ENCODE measurements at regions not wholly inside any gene's neighbourhood (a gene's known extent, or its start where the extent isn't known, plus 50 kb on each side); places are given as distances from the start of the nearest gene placed in this dataset.

DNA sequence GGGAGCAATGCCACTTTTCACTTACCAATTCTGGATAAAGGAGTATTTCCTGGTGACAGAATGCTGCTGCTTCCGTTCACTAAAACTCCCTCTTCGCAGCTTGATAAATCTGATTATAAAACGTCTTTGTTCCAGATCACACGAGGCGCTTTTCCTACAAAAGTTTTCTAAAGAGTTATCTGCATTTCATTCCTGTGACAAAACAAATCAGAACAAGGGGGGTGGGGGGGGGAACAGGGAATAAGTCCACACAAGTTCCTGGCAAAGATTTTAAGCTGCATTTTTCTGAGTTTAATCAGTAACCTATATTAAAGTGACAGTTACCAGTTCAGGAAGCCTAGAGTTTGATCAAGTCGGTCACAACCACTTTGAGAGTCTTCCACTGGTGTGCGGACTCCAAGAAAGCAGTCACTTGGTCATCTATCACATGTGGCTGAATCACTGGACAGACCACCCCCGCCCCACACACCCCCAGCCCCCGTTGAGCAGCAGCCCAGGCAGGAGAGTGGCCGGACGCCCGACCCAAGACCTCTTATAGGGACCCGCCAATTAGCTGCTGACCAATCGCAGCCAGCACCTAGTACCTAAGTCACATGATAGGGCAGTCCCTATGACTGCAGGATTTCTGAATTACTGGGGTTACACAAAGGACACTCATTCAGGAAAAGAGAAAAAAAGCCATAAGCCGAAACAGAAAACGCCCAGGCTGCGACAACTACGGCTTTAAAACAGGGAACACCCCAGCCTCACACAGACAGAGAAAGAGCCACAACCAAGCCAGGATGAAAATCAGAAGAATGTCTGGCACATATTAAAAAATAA is 569.3 kb upstream of the DIPK2B start:
- Histone ChIP-seq H3K4me2 (ENCODE audit: insufficient read depth, low read length) (peak overlapping the region; percentile 80), H3K79me2 (ENCODE audit: insufficient read depth, low read length) (peaks cover 90% of the 10 kb centered on the region), H3K27me3 (ENCODE audit: insufficient read depth, low read length) (no peaks in the 10 kb centered on the region), H3K27ac (ENCODE audit: low read depth, low read length) (peak overlapping the region; percentile 91), H4K20me1 (ENCODE audit: insufficient read depth, low read length) (peaks cover 6% of the 10 kb centered on the region), H3K4me3 (ENCODE audit: insufficient read depth, low read length) (peak overlapping the region; percentile 76), H3K9me3 (ENCODE audit: low read depth, low read length) (no peaks in the 10 kb centered on the region), H3K4me1 (ENCODE audit: insufficient read depth, low read length) (peaks cover 56% of the 10 kb centered on the region), H3K36me3 (ENCODE audit: insufficient read depth, low read length) (peaks cover 34% of the 10 kb centered on the region), H2AFZ (ENCODE audit: low read length) (no peak overlapping the region)
- TF ChIP-seq, protein P1, sequence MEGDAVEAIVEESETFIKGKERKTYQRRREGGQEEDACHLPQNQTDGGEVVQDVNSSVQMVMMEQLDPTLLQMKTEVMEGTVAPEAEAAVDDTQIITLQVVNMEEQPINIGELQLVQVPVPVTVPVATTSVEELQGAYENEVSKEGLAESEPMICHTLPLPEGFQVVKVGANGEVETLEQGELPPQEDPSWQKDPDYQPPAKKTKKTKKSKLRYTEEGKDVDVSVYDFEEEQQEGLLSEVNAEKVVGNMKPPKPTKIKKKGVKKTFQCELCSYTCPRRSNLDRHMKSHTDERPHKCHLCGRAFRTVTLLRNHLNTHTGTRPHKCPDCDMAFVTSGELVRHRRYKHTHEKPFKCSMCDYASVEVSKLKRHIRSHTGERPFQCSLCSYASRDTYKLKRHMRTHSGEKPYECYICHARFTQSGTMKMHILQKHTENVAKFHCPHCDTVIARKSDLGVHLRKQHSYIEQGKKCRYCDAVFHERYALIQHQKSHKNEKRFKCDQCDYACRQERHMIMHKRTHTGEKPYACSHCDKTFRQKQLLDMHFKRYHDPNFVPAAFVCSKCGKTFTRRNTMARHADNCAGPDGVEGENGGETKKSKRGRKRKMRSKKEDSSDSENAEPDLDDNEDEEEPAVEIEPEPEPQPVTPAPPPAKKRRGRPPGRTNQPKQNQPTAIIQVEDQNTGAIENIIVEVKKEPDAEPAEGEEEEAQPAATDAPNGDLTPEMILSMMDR (IDR thresholded peaks at IDR 0.05; ENCODE audit: extremely low read depth, low read depth, low read length): no peak
- DNase-seq (ENCODE audit: insufficient read length, low spot score, missing footprints): peak; percentile 49

DNA sequence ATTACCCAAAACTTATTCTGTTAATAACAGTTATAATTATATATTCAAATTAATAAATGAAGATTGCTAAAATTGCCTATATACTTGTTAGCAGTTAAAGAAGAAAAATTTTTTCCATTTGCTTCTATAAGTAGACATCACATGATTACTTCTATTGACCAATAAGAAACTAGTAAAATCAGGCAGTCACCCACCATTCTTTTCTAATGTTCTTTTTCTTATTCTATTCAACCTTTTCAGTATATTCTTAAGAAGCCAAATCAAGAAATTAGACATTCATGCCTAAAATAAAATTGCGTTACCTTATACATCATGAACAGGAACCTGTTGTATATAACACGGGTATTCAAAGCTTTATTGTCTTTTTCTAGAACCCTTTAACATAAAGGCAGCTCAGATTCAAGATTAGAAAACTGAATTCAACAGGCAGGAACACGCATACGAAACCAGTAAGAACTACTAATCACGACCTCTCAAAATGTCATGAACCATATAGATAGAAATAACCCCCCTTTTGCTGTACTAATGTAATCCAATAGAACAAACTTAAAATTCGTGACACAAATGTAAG is 568.1 kb upstream of the DIPK2B start:
- peaks cover 6% of the 10 kb centered on the region for H4K20me1 ChIP-seq (ENCODE audit: insufficient read depth, low read length)
- peak overlapping the region; percentile 91 for H3K27ac ChIP-seq (ENCODE audit: low read depth, low read length)
- peaks cover 41% of the 10 kb centered on the region for H3K36me3 ChIP-seq (ENCODE audit: insufficient read depth, low read length)
- TF ChIP-seq, protein P1 (IDR thresholded peaks at IDR 0.05; ENCODE audit: extremely low read depth, low read depth, low read length): no peak
- peak overlapping the region; percentile 76 for H3K4me3 ChIP-seq (ENCODE audit: insufficient read depth, low read length)
- peaks cover 47% of the 10 kb centered on the region for H3K4me1 ChIP-seq (ENCODE audit: insufficient read depth, low read length)
- H3K9me3 ChIP-seq (ENCODE audit: low read depth, low read length): no peaks in the 10 kb centered on the region
- no peak for DNase-seq (ENCODE audit: insufficient read length, low spot score, missing footprints)
- peak overlapping the region; percentile 80 for H3K4me2 ChIP-seq (ENCODE audit: insufficient read depth, low read length)
- peaks cover 88% of the 10 kb centered on the region for H3K79me2 ChIP-seq (ENCODE audit: insufficient read depth, low read length)
- H2AFZ ChIP-seq (ENCODE audit: low read length): no peak overlapping the region
- no peaks in the 10 kb centered on the region for H3K27me3 ChIP-seq (ENCODE audit: insufficient read depth, low read length)

DNA sequence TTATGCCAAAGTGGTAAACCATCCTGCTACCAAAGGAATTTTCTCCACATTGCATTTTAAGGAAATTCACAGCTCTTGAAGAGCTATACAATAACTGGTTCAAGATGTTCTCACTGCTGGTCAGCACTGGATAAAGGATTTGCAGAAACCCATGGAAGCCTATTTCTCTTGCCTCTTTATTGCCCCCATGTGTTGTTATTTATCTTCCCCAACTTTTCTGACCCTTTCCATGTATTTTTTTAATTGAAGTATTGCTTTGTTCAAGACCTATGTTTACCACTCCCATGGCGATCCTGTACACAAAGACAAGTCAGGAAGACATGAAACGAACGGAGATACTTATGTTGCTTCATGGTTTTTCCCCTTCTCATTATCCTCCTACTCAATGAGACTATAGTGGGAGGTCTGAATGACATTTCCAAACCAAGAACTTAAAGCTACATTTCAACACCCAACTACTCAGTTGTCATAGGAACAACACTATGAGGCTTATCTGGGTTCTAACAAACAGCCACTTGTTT is 566.4 kb upstream of the DIPK2B start:
- peaks cover 58% of the 10 kb centered on the region for H3K36me3 ChIP-seq (ENCODE audit: insufficient read depth, low read length)
- peak overlapping the region; percentile 80 for H3K4me2 ChIP-seq (ENCODE audit: insufficient read depth, low read length)
- H3K27me3 ChIP-seq (ENCODE audit: insufficient read depth, low read length): no peaks in the 10 kb centered on the region
- no peak for DNase-seq (ENCODE audit: insufficient read length, low spot score, missing footprints)
- H3K79me2 ChIP-seq (ENCODE audit: insufficient read depth, low read length): peaks cover 88% of the 10 kb centered on the region
- no peaks in the 10 kb centered on the region for H3K9me3 ChIP-seq (ENCODE audit: low read depth, low read length)
- H4K20me1 ChIP-seq (ENCODE audit: insufficient read depth, low read length): peaks cover 14% of the 10 kb centered on the region
- peak overlapping the region; percentile 76 for H3K4me3 ChIP-seq (ENCODE audit: insufficient read depth, low read length)
- peak overlapping the region; percentile 91 for H3K27ac ChIP-seq (ENCODE audit: low read depth, low read length)
- TF ChIP-seq, protein P1 (IDR thresholded peaks at IDR 0.05; ENCODE audit: extremely low read depth, low read depth, low read length): no peak
- peaks cover 44% of the 10 kb centered on the region for H3K4me1 ChIP-seq (ENCODE audit: insufficient read depth, low read length)
- H2AFZ ChIP-seq (ENCODE audit: low read length): no peak overlapping the region

DNA sequence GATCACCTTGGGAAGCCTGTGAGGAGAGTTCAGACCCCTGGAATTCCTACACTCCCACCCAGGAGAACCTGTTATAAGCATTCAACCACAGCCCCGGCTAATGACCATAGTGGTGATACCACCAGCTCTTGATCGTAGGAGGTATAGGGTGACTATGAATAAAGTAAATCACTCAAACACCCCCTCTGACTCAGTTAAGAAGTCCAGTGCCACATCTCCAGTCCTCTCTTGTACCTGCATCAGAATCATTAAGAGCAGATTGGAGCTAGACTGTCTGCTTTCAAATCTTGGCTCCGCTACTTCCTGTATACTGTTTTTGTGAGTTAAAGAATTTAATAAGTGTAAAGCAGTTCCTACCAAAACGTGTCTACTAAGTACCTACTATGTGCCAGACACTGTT is 565.1 kb upstream of the DIPK2B start:
- no peak for DNase-seq (ENCODE audit: insufficient read length, low spot score, missing footprints)
- Histone ChIP-seq H3K36me3 (ENCODE audit: insufficient read depth, low read length) (peaks cover 68% of the 10 kb centered on the region), H3K27ac (ENCODE audit: low read depth, low read length) (peak overlapping the region; percentile 91)

More for the DNA sequence above, 565.1 kb upstream of the DIPK2B start:
- H2AFZ ChIP-seq (ENCODE audit: low read length): no peak overlapping the region
- peaks cover 18% of the 10 kb centered on the region for H4K20me1 ChIP-seq (ENCODE audit: insufficient read depth, low read length)
- H3K27me3 ChIP-seq (ENCODE audit: insufficient read depth, low read length): no peaks in the 10 kb centered on the region
- peak overlapping the region; percentile 80 for H3K4me2 ChIP-seq (ENCODE audit: insufficient read depth, low read length)
- TF ChIP-seq, protein P1 (IDR thresholded peaks at IDR 0.05; ENCODE audit: extremely low read depth, low read depth, low read length): no peak
- H3K79me2 ChIP-seq (ENCODE audit: insufficient read depth, low read length): peaks cover 91% of the 10 kb centered on the region
- H3K4me3 ChIP-seq (ENCODE audit: insufficient read depth, low read length): peak overlapping the region; percentile 76
- no peaks in the 10 kb centered on the region for H3K9me3 ChIP-seq (ENCODE audit: low read depth, low read length)
- peaks cover 49% of the 10 kb centered on the region for H3K4me1 ChIP-seq (ENCODE audit: insufficient read depth, low read length)
